Activated naive CD8-positive, alpha-beta T cell treated with anti-CD3 and anti-CD28 coated beads for 36 hours (primary cell): ENCODE measurements at regions not wholly inside any gene's neighbourhood (a gene's known extent, or its start where the extent isn't known, plus 50 kb on each side); places are given as distances from the start of the nearest gene placed in this dataset.

Source experiments
- DNase-seq: peaks from one replicate; pipeline ENCODE4 v3.0.0; 2021
- H3K27ac Mint-ChIP-seq: one replicate; pipeline ENCODE4 v1.8.0; 2022; ENCODE audit warnings: mild to moderate bottlenecking, moderate library complexity, mixed read lengths
- H3K27me3 Mint-ChIP-seq: one replicate; pipeline ENCODE4 v1.8.0; 2022; ENCODE audit warnings: mild to moderate bottlenecking, mixed read lengths
- H3K36me3 Mint-ChIP-seq: one replicate; pipeline ENCODE4 v1.8.0; 2021; ENCODE audit warnings: mild to moderate bottlenecking, mixed read lengths
- H3K4me1 Mint-ChIP-seq: one replicate; pipeline ENCODE4 v1.8.0; 2021; ENCODE audit warnings: mixed read lengths
- H3K4me3 Mint-ChIP-seq: one replicate; pipeline ENCODE4 v1.8.0; 2022; ENCODE audit warnings: mild to moderate bottlenecking, moderate library complexity, mixed read lengths
- H3K9me3 Mint-ChIP-seq: one replicate; pipeline ENCODE4 v1.8.0; 2022; ENCODE audit warnings: mixed read lengths

DNA sequence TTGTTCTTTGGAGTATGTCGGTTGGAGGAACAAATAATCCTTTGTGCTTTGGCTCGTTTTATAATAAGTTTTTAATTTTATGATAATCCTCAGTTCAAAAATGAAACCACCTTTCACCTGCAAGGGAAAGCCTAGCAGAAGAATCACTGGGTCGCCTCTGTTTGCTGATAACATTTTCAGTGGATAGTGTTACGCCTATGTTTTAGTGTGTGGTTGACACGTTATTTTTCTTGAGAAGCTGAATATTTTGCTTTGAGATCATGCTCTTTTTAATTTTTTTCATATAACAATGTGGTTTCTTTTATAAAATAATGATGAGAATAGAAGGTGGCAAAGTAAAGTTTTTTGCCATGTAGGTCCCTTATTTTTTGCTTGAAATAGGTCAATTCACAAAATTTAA, 172.7 kb upstream of the ZEB2 start:
- H3K27me3 Mint-ChIP-seq: peaks cover 3% of the 10 kb centered on the region
- H3K9me3 Mint-ChIP-seq: no peaks in the 10 kb centered on the region
- DNase-seq: no peak
- H3K27ac Mint-ChIP-seq: no peak overlapping the region
- no peak overlapping the region for H3K4me3 Mint-ChIP-seq
- no peaks in the 10 kb centered on the region for H3K36me3 Mint-ChIP-seq
- peaks cover 3% of the 10 kb centered on the region for H3K4me1 Mint-ChIP-seq

GRCh38 chr2:144690771-144691170, 170.9 kb upstream of the ZEB2 start:
- Mint-ChIP-seq H3K9me3 (no peaks in the 10 kb centered on the region), H3K27ac (no peak overlapping the region), H3K4me1 (peaks cover 3% of the 10 kb centered on the region), H3K4me3 (no peak overlapping the region), H3K36me3 (no peaks in the 10 kb centered on the region), H3K27me3 (peaks cover 3% of the 10 kb centered on the region)
- DNase-seq: no peak

- Mint-ChIP-seq H3K36me3 (no peaks in the 10 kb centered on the region), H3K4me3 (no peak overlapping the region), H3K9me3 (no peaks in the 10 kb centered on the region), H3K27me3 (no peaks in the 10 kb centered on the region), H3K4me1 (no peaks in the 10 kb centered on the region), H3K27ac (no peak overlapping the region)
- no peak for DNase-seq
These were observed 166.7 kb upstream of the ZEB2 start for GRCh38 chr2:144686518-144687215.

GRCh38 chr2:144683966-144684365, 164.0 kb upstream of the ZEB2 start:
- Mint-ChIP-seq H3K9me3 (no peaks in the 10 kb centered on the region), H3K27me3 (no peaks in the 10 kb centered on the region), H3K27ac (no peak overlapping the region), H3K4me3 (no peak overlapping the region), H3K36me3 (no peaks in the 10 kb centered on the region), H3K4me1 (no peaks in the 10 kb centered on the region)
- no peak for DNase-seq

- no peaks in the 10 kb centered on the region for H3K27me3 Mint-ChIP-seq
- no peaks in the 10 kb centered on the region for H3K9me3 Mint-ChIP-seq
- no peak for DNase-seq
- H3K27ac Mint-ChIP-seq: no peak overlapping the region
- H3K4me1 Mint-ChIP-seq: no peaks in the 10 kb centered on the region
- H3K4me3 Mint-ChIP-seq: no peak overlapping the region
- H3K36me3 Mint-ChIP-seq: no peaks in the 10 kb centered on the region
These were observed 163.3 kb upstream of the ZEB2 start for GRCh38 chr2:144683107-144683753.

DNA sequence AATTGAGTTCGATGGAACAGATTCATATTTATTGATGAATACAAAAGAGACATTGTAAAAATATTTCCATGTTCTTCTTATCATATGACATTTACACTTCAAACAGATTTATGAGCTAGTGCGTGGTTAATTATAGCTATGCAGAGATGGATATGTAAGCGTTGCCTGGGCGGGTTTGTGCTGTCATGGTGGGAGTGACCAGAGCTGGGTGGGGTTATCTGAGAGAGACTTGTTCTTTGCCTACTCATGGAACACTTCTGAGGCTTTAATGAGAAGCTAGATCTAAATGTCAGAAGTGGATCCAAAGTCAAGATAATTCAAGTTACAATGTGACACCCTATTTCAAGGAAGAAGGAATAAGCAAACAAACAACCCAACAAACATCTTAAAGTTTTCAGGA, 162.3 kb upstream of the ZEB2 start:
- DNase-seq: no peak
- H3K27ac Mint-ChIP-seq: no peak overlapping the region
- H3K4me3 Mint-ChIP-seq: no peak overlapping the region
- no peaks in the 10 kb centered on the region for H3K27me3 Mint-ChIP-seq
- H3K9me3 Mint-ChIP-seq: no peaks in the 10 kb centered on the region
- no peaks in the 10 kb centered on the region for H3K4me1 Mint-ChIP-seq
- no peaks in the 10 kb centered on the region for H3K36me3 Mint-ChIP-seq

- Mint-ChIP-seq H3K4me3 (no peak overlapping the region), H3K4me1 (no peaks in the 10 kb centered on the region), H3K36me3 (no peaks in the 10 kb centered on the region), H3K27ac (no peak overlapping the region), H3K9me3 (no peaks in the 10 kb centered on the region), H3K27me3 (no peaks in the 10 kb centered on the region)
- no peak for DNase-seq
These were observed 161.5 kb upstream of the ZEB2 start for GRCh38 chr2:144681389-144681788.

DNA sequence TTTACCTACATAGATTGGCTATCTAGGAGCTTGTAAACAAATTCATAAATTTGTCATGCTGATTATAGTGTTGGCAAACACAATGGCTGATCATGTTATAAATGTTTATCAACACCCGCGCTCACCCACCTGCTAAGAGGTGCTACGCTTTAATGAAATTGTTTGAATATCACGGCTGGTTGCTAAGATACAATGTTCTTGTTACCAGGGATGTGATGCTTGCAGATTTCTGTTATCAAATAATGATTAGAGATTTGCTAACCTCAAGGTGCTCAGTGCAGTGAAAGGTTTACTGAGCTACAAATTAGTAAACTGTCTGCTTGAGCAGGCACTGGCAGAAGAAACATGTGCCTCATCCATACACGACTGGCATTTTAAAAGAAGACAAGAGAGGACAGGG, 160.0 kb upstream of the ZEB2 start:
- no peaks in the 10 kb centered on the region for H3K9me3 Mint-ChIP-seq
- DNase-seq: no peak
- H3K4me1 Mint-ChIP-seq: no peaks in the 10 kb centered on the region
- H3K27me3 Mint-ChIP-seq: no peaks in the 10 kb centered on the region
- no peak overlapping the region for H3K4me3 Mint-ChIP-seq
- no peak overlapping the region for H3K27ac Mint-ChIP-seq
- H3K36me3 Mint-ChIP-seq: no peaks in the 10 kb centered on the region

DNA sequence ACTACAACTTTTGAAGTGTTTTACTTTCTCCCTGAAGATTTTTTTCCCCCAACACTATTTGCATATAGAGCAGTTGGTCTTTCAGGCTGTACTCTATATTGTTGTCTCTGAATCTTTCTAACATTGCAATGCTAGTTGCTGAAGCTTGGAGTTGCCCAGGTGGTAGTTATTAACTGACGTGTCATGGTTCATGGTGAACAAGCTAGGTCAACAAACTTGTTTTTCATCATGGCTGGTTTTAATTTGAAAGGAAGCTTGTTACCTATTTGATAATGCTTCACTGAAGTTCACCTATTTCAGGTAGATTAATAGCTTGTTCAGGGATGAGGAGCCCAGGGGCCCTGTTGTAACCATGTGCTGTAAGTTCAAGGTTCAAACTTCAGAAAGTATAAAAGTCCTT, 158.8 kb upstream of the ZEB2 start:
- DNase-seq: no peak
- no peaks in the 10 kb centered on the region for H3K9me3 Mint-ChIP-seq
- H3K4me1 Mint-ChIP-seq: no peaks in the 10 kb centered on the region
- no peak overlapping the region for H3K4me3 Mint-ChIP-seq
- H3K27ac Mint-ChIP-seq: no peak overlapping the region
- H3K27me3 Mint-ChIP-seq: no peaks in the 10 kb centered on the region
- no peaks in the 10 kb centered on the region for H3K36me3 Mint-ChIP-seq

- Mint-ChIP-seq H3K36me3 (no peaks in the 10 kb centered on the region), H3K4me3 (no peak overlapping the region), H3K27me3 (peaks cover 3% of the 10 kb centered on the region), H3K4me1 (no peaks in the 10 kb centered on the region), H3K9me3 (no peaks in the 10 kb centered on the region), H3K27ac (no peak overlapping the region)
- DNase-seq: no peak
These were observed 155.8 kb upstream of the ZEB2 start for GRCh38 chr2:144675731-144676130.

- Mint-ChIP-seq H3K4me3 (no peak overlapping the region), H3K4me1 (no peaks in the 10 kb centered on the region), H3K36me3 (no peaks in the 10 kb centered on the region), H3K27ac (no peak overlapping the region), H3K27me3 (peaks cover 3% of the 10 kb centered on the region), H3K9me3 (no peaks in the 10 kb centered on the region)
- no peak for DNase-seq
These were observed 155.4 kb upstream of the ZEB2 start for GRCh38 chr2:144675331-144675730.

DNA sequence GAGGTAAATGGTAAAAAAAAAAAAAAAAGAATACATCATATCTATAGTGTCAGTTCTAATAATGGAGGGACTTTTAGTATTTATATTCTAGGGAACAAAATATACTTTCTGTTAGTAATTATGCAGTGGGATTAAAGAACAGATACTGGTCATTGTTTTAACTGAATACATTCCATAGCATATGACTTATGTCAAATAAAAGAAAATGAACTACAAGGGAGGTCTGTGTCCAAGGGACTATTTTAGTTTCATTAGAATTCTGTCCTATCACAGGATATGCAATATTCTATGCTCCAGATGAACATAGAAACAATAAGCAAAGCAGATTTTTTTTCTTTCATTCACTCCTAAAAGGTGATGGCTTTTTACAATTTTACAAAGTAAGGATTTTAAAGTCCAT, 154.2 kb upstream of the ZEB2 start:
- no peak overlapping the region for H3K27ac Mint-ChIP-seq
- H3K9me3 Mint-ChIP-seq: no peaks in the 10 kb centered on the region
- DNase-seq: no peak
- H3K4me1 Mint-ChIP-seq: no peaks in the 10 kb centered on the region
- H3K36me3 Mint-ChIP-seq: no peaks in the 10 kb centered on the region
- H3K4me3 Mint-ChIP-seq: no peak overlapping the region
- peaks cover 3% of the 10 kb centered on the region for H3K27me3 Mint-ChIP-seq

DNA sequence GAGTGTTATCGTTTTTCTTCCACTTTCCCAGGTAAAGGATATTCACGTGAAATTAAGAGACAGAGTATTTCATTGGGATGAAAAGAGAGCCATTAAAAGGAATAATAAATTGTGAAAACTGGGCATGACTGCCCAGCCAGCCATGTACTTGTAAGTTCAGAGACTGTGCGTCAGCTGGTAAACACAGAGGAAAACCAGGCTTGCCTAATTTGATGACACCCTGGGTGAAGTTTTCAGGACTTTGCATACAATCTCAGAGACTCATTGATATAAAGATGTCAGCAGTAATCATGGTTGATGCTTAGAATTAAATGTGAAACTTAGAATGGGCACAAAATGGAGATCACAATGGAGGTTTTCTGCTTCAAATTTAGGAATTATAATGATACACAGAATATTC, 153.5 kb upstream of the ZEB2 start:
- no peak overlapping the region for H3K27ac Mint-ChIP-seq
- no peaks in the 10 kb centered on the region for H3K9me3 Mint-ChIP-seq
- H3K27me3 Mint-ChIP-seq: peaks cover 3% of the 10 kb centered on the region
- H3K36me3 Mint-ChIP-seq: no peaks in the 10 kb centered on the region
- H3K4me3 Mint-ChIP-seq: no peak overlapping the region
- H3K4me1 Mint-ChIP-seq: no peaks in the 10 kb centered on the region
- DNase-seq: no peak

- peaks cover 3% of the 10 kb centered on the region for H3K27me3 Mint-ChIP-seq
- no peaks in the 10 kb centered on the region for H3K9me3 Mint-ChIP-seq
- DNase-seq: no peak
- H3K4me3 Mint-ChIP-seq: no peak overlapping the region
- H3K36me3 Mint-ChIP-seq: no peaks in the 10 kb centered on the region
- no peak overlapping the region for H3K27ac Mint-ChIP-seq
- no peaks in the 10 kb centered on the region for H3K4me1 Mint-ChIP-seq
These were observed 152.0 kb upstream of the ZEB2 start for GRCh38 chr2:144671695-144672455.

DNA sequence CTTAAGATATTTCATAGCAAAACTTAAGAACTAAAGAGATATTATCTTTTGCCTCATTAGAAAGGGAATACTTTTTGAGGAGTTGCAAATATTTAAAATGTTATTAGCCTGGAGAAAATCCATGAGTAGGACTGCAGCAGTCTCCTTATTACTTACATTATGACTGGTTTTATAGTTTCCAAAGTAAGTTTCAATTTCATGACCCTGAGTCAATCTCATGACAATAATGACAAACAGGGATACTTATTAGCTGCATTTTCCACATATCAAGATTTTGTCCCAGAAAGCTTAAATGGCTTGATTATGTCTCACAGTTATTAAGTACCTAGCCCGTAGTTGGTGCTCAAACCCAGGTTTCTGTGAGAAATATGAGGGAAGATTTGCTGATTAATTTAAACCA, 150.8 kb upstream of the ZEB2 start:
- Mint-ChIP-seq H3K4me3 (no peak overlapping the region), H3K9me3 (no peaks in the 10 kb centered on the region), H3K27me3 (peaks cover 3% of the 10 kb centered on the region)

GRCh38 chr2:144670080-144670479, 150.2 kb upstream of the ZEB2 start:
- no peak overlapping the region for H3K4me3 Mint-ChIP-seq
- no peak for DNase-seq
- H3K27ac Mint-ChIP-seq: no peak overlapping the region
- peaks cover 3% of the 10 kb centered on the region for H3K27me3 Mint-ChIP-seq
- H3K4me1 Mint-ChIP-seq: no peaks in the 10 kb centered on the region
- H3K36me3 Mint-ChIP-seq: no peaks in the 10 kb centered on the region
- H3K9me3 Mint-ChIP-seq: no peaks in the 10 kb centered on the region

More for the DNA sequence above, 150.8 kb upstream of the ZEB2 start:
- H3K4me1 Mint-ChIP-seq: no peaks in the 10 kb centered on the region
- DNase-seq: no peak
- no peak overlapping the region for H3K27ac Mint-ChIP-seq
- H3K36me3 Mint-ChIP-seq: no peaks in the 10 kb centered on the region
